ENCODE measurements at regions not wholly inside any gene's neighbourhood (a gene's known extent, or its start where the extent isn't known, plus 50 kb on each side); places are given as distances from the start of the nearest gene placed in this dataset.

GRCh38 chr6:14838133-14838583 lies 407.7 kb upstream of the JARID2 start:
- TF ChIP-seq POLR2AphosphoS5 (IDR thresholded peaks at IDR 0.05; ENCODE audit: low read depth, low read length) = no peak
- TF ChIP-seq SIN3A (IDR thresholded peaks at IDR 0.05; ENCODE audit: borderline replicate concordance, insufficient read depth, low read depth, low read length) = no peak
- no peak for TF ChIP-seq CTCF (IDR thresholded peaks at IDR 0.05)
